Left ventricle myocardium inferior (tissue), 1 donor: ENCODE measurements at regions not wholly inside any gene's neighbourhood (a gene's known extent, or its start where the extent isn't known, plus 50 kb on each side); places are given as distances from the start of the nearest gene placed in this dataset.

Experiments used
- DNase-seq: peaks from one replicate; pipeline ENCODE4 v3.0.0-alpha.2; 2020
- H3K27ac ChIP-seq: fragments of 200-600 bp; replicated peaks from 2 replicates; pipeline ENCODE4 v1.8.0; 2021
- H3K27me3 ChIP-seq: fragments of 200-600 bp; 2 replicates; pipeline ENCODE4 v1.8.0; 2021; ENCODE audit warnings: low read depth
- H3K36me3 ChIP-seq: fragments of 200-600 bp; 2 replicates; pipeline ENCODE4 v1.8.0; 2021
- H3K4me1 ChIP-seq: fragments of 200-600 bp; 2 replicates; pipeline ENCODE4 v1.8.0; 2021
- H3K4me3 ChIP-seq: fragments of 200-600 bp; 2 replicates; pipeline ENCODE4 v1.8.0; 2021; ENCODE audit warnings: mild to moderate bottlenecking, moderate library complexity
- H3K9me3 ChIP-seq: fragments of 200-600 bp; replicated peaks from 2 replicates; pipeline ENCODE4 v1.8.0; 2021
- CTCF ChIP-seq: fragments of 200-600 bp; IDR thresholded peaks from 2 replicates; pipeline ENCODE4 v1.8.0; 2021; ENCODE audit warnings: antibody characterized with exemption, mild to moderate bottlenecking, borderline replicate concordance
- intact Hi-C: fragments of 100-400 bp; cut with micrococcal nuclease; formaldehyde crosslinking; loops from one replicate; pipeline ENCODE4 v1.11.0; 2022
- donor health status: DM: no; HTN: yes; CAD: no; lungs with severe emphysema.

DNA sequence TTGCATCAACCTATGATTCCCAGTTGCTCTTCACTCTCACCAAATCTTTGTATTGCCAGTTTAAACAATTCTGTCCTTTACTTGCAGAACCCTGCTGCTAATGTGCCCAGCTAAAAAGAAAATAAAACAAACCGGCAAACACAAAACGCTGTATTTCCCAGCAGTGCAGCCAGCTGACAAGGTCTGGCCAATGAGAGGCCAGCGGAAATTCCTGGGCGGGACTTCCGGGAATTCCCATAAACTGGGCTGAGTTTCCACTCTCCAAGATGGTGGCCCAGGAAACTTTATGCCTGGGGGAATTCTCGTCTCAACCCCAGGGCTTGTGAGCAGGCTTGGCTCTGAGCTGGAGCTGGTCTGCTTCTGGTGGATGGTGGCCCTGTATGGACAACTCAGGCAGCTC lies 807.3 kb upstream of the TMEM132C start:
- no peaks in the 10 kb centered on the region for H3K9me3 ChIP-seq
- no peak for DNase-seq
- intact Hi-C loops: no loop called here
- H3K27ac ChIP-seq: no peak overlapping the region
- H3K4me1 ChIP-seq: peaks cover 4% of the 10 kb centered on the region
- no peaks in the 10 kb centered on the region for H3K36me3 ChIP-seq
- H3K27me3 ChIP-seq: peaks cover 80% of the 10 kb centered on the region
- no peak for TF ChIP-seq CTCF
- H3K4me3 ChIP-seq: no peak overlapping the region

- H3K36me3 ChIP-seq: no peaks in the 10 kb centered on the region
- peaks cover 50% of the 10 kb centered on the region for H3K27me3 ChIP-seq
- H3K4me1 ChIP-seq: no peaks in the 10 kb centered on the region
- DNase-seq: no peak
- no peak overlapping the region for H3K4me3 ChIP-seq
- H3K9me3 ChIP-seq: no peaks in the 10 kb centered on the region
- TF ChIP-seq CTCF: no peak
- intact Hi-C loops: no loop called here
- H3K27ac ChIP-seq: no peak overlapping the region
Observed at GRCh38 chr12:127463237-127463636, 803.7 kb upstream of the TMEM132C start.

- H3K9me3 ChIP-seq: peaks cover 2% of the 10 kb centered on the region
- H3K36me3 ChIP-seq: no peaks in the 10 kb centered on the region
- TF ChIP-seq CTCF: no peak
- no peak overlapping the region for H3K27ac ChIP-seq
- H3K27me3 ChIP-seq: peaks cover 5% of the 10 kb centered on the region
- no peak for DNase-seq
- no peaks in the 10 kb centered on the region for H3K4me1 ChIP-seq
- no peak overlapping the region for H3K4me3 ChIP-seq
- intact Hi-C loops: no loop called here
Observed at GRCh38 chr12:127469331-127469730, 797.6 kb upstream of the TMEM132C start.

GRCh38 chr12:127473766-127474165 lies 793.2 kb upstream of the TMEM132C start:
- no peak for TF ChIP-seq CTCF
- H3K27ac ChIP-seq: no peak overlapping the region
- H3K4me1 ChIP-seq: no peaks in the 10 kb centered on the region
- H3K9me3 ChIP-seq: peaks cover 2% of the 10 kb centered on the region
- intact Hi-C loops: no loop called here
- no peak for DNase-seq
- no peaks in the 10 kb centered on the region for H3K27me3 ChIP-seq
- no peaks in the 10 kb centered on the region for H3K36me3 ChIP-seq
- no peak overlapping the region for H3K4me3 ChIP-seq

- DNase-seq: no peak
- Histone ChIP-seq H3K4me1 (no peaks in the 10 kb centered on the region), H3K36me3 (no peaks in the 10 kb centered on the region), H3K27me3 (no peaks in the 10 kb centered on the region), H3K9me3 (no peaks in the 10 kb centered on the region), H3K4me3 (no peak overlapping the region), H3K27ac (no peak overlapping the region)
- intact Hi-C loops: no loop called here
- TF ChIP-seq CTCF: no peak
Observed at GRCh38 chr12:127479256-127479655, 787.7 kb upstream of the TMEM132C start.
